Caki2 (cell line): ENCODE measurements at regions not wholly inside any gene's neighbourhood (a gene's known extent, or its start where the extent isn't known, plus 50 kb on each side); places are given as distances from the start of the nearest gene placed in this dataset.
"Not testable (repeated sequence)": the region's sequence is repeated elsewhere in the genome, so short reads cannot be mapped to it uniquely, and the experiment has no call there.

Experiments
- DNase-seq: peaks from one replicate; pipeline ENCODE4 v3.0.0-alpha.2; 2015; ENCODE audit warnings: low read depth
- in situ Hi-C: cut with HindIII; loops from 2 replicates; pipeline ENCODE4 v1.10.0; 2016; ENCODE audit warnings: low sequenced_read_pairs, low pct_unique_long_range_greater_than_20kb, mixed read lengths

- DNase-seq: no peak
- in situ Hi-C loops: no loop called here
Observed at GRCh38 chr11:64428693-64429092, 69.7 kb downstream of the RPS6KA4 start.

DNA sequence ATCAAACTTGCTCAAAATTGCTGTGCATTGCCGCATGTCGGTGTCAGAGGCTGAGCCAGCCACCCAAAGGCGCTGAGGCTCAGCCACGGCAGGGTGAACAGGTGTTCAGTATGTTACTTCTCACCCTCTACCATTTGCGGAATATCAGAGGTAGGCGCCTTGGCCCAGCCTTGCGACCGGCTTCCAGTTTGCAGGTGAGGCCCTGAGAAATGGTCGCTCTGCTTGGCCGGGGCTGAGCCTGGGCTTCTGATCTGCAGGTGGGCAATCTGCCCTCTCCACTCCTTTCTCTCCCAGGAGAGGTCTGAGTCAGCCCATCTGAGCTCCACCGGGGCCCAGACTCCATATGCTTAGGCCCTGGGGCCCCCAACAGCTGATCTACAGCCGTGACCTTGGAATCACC is 71.0 kb downstream of the RPS6KA4 start:
- no peak for DNase-seq
- in situ Hi-C loops: no loop called here

- DNase-seq: no peak
Observed at GRCh38 chr11:64430645-64431044, 71.7 kb downstream of the RPS6KA4 start.

GRCh38 chr11:64436000-64436399 is 77.0 kb downstream of the RPS6KA4 start:
- in situ Hi-C loops: no loop called here
- DNase-seq: no peak

More at GRCh38 chr11:64430645-64431044, 71.7 kb downstream of the RPS6KA4 start:
- in situ Hi-C loops: no loop called here

GRCh38 chr11:64437426-64437825 is 78.5 kb downstream of the RPS6KA4 start:
- in situ Hi-C loops: no loop called here
- DNase-seq: no peak

- in situ Hi-C loops: no loop called here
- DNase-seq: no peak
Observed at GRCh38 chr11:64438986-64439771, 80.2 kb downstream of the RPS6KA4 start.

DNA sequence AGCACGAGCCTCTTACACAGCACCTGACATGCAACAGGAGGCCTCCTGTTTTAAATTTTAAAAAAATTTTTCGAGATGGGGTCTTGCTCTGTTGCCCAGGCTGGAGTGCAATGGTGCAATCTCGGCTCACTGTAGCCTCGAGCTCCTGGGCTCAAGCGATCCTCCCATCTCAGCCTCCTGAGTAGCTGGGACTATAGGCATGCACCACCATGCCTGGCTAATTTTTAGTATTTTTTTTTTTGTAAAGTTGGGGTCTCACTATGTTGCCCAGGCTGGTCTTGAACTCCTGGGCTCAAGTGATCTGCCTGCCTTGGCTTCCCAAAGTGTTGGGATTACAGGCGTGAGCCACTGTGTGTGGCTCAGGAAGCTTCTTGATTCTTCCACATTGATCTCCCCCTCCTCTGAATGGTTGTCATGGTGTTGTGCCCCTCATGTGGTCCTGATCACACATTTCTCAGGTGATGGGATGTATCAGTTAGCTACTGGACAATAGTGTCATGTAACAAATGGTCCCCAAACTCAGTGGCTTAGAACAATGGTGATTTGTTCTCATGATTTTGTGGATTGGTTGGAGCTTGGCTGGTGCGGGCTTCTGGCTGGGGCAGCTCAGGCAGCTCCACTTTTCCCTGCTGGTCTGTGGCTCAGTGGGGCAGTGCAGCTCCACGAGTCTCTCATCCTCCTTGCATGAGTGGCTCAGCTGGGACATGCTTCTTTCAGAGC is 81.0 kb downstream of the RPS6KA4 start:
- in situ Hi-C loops, DNase-seq: not testable (repeated sequence)

- in situ Hi-C loops: no loop called here
- DNase-seq: no peak
Observed at GRCh38 chr11:64441127-64441526, 82.2 kb downstream of the RPS6KA4 start.

DNA sequence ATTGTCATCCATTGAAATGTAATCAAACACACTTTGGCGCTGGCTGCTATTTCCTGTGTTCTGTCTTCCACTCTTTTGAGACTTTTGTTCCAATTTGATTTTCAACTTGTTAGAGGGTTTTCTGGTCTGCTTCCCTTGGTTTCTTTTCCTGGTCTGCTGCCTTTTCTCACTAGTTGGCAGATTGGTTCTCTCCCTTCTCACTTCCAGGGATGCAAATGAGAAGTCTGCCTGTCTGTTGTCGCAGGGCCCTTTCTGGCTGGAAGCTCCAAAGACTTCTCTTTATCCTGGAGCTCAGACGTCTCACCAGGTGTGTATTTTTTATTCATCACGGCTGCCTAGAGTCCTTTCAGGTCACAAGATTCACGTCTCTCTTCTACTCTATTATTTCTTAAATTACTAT is 84.0 kb downstream of the RPS6KA4 start:
- in situ Hi-C loops: no loop called here
- no peak for DNase-seq

DNA sequence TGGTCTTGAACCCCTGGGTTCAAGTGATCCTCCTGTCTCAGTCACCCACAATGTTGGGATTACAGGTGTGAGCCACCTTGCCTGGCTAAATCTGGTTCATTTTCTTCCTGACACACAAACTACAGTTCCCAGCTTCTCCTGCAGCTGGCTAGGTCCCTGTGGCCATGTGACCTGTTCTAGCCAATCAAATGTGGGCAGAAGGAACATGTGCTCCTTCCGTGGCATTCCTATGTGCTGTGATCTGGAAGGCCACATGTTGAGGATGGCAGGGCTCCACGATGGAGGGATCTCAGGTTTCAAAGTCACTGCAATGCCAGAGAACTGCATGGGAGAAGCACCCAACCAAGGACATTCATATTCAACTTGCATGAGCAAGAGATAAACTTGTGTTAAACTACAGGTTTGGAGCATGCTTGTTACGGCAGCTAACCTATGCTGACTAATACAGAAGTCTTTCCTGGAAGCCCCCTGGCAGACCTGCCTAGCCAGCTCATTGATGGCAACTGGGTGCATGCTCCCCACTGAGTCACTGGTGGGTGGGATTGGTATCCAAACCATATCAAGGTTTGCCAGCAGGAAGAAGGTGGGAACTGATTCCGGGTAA is 86.0 kb downstream of the RPS6KA4 start:
- peak; percentile 28 for DNase-seq
- in situ Hi-C loops: no loop called here

DNA sequence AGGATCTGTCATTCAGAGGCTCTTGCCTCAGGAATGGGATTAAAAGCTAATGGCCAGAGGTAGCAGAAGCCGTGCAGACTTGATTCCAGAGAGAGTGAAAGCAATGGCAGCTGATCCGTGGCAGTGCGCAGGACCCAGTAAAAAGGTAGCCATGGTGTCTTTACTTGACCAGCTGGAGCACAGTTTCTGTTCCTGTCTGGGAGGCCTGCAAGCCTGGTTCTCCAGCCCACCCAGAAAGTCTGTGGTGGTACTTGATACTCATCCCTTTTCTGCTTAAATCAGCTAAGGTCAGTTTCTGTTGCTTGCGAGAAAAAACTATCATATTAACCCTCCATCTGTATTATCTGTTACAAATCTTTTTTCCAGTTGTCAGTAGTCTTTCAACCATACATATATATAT is 86.7 kb downstream of the RPS6KA4 start:
- in situ Hi-C loops: no loop called here
- no peak for DNase-seq

GRCh38 chr11:64447831-64448598 is 89.1 kb downstream of the RPS6KA4 start:
- DNase-seq: no peak
- in situ Hi-C loops: no loop called here

- in situ Hi-C loops: no loop called here
- DNase-seq: peak; percentile 69
Observed at GRCh38 chr11:64448599-64449380, 89.8 kb downstream of the RPS6KA4 start.

DNA sequence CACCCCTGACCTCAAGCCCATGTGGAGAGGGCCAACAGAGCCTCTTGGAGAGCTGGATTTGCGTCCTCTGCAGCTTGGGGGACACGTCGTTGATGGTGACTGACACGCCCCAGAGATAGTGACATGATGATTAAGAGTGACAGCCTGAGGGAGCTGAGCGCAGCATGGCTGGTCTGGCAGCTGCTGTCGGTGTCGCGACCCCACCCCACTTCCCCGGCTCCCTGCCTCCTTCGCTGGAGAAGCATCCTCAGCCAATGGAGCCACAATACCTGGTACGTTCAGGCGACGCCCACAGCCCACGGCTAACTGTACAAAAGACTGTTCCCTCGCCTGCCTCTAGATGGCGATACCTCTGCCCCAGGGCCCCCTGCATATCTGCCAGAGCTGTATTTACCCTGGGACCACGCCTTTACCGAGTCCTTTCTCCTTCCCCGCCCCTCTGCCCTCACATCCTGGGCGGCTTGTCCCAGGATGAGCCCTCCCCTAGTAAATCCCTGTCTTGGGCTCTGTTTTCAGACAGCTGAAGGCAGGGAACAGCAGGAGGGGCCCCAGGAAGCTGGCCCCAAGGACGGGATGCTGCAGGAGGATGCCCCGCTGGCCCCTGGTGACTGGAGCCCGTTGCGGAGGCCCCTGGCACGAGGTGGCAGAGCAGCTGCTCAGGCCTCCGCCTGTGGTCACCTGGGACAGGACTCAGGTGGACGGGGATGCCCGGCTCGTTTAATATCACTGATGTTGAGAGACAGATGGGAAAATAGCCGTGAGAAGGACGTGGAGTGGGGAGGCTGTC is 90.6 kb downstream of the RPS6KA4 start:
- peak; percentile 61 for DNase-seq
- in situ Hi-C loops: no loop called here

- in situ Hi-C loops: no loop called here
- no peak for DNase-seq
Observed at GRCh38 chr11:64450168-64450560, 91.2 kb downstream of the RPS6KA4 start.

GRCh38 chr11:64451856-64452255 is 92.9 kb downstream of the RPS6KA4 start:
- no peak for DNase-seq
- in situ Hi-C loops: no loop called here

- no peak for DNase-seq
- in situ Hi-C loops: no loop called here
Observed at GRCh38 chr11:64453466-64453865, 94.5 kb downstream of the RPS6KA4 start.
